ENCODE measurements at regions not wholly inside any gene's neighbourhood (a gene's known extent, or its start where the extent isn't known, plus 50 kb on each side); places are given as distances from the start of the nearest gene placed in this dataset.

DNA sequence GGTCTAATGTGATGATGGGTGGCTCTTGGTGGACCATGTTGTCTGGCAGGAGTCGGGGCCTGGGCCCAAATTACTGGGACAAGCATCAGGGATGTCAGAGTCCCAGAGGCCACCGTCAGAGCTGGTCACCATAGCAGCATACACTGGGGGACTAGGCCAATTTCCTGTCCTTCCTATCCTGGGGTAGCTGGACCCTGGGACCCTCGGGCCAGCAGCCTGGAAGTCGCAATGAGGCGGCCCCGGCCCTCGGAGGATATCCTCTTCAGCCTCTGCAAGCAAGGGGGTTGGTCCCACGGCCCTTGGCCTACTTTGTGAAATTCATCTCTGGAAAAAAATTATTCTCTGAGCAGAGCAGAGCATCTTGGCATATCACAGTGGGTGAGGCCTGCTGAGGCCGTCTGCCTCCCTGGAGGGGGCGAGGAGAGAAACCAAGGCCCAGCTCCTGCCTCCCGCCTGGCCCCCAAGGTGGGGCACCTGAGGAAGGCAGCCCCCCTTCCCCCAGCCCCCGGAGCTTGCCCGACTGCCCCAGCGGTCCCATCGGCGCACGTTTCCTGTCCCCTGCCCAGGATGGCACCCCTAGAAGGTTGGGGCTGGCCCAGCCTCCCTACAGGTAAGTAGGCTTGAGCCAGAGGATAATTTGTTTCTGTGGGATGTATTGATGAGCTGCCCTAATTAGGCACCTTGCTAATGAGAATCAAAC lies 135.0 kb upstream of the MYL2 start:
- intact Hi-C loops (cut with micrococcal nuclease; ENCODE audit: unreplicated experiment) (no loop called here), in situ Hi-C loops (cut with MboI) (no loop called here)
- FAIRE-seq (no peak), ATAC-seq (no peak), DNase-seq (ENCODE audit: low read depth, low spot score) (no peak)
- H3K36me3 ChIP-seq (ENCODE audit: control insufficient read depth in 2 of 2, insufficient read depth in 2 of 2, low read length in 1 of 2) = no peaks in the 10 kb centered on the region
- ChIA-PET POLR2A (no interaction called here), RAD21 (ENCODE audit: unreplicated experiment) (no interaction called here), CTCF (no interaction called here), SMC1A (ENCODE audit: uncharacterized antibody, unreplicated experiment) (no interaction called here)
- no peaks in the 10 kb centered on the region for H3K27me3 ChIP-seq (replicated peaks in 1 of 2; ENCODE audit: control insufficient read depth in 2 of 2, insufficient read depth in 2 of 2, low read length in 1 of 2)
- H3K4me2 ChIP-seq (ENCODE audit: control insufficient read depth, insufficient read depth) = no peak overlapping the region
- H4K20me1 ChIP-seq (ENCODE audit: control insufficient read depth, insufficient read depth) = no peaks in the 10 kb centered on the region
- no peaks in the 10 kb centered on the region for H3K79me2 ChIP-seq (ENCODE audit: control insufficient read depth, insufficient read depth, low read length)
- H3K4me1 ChIP-seq (ENCODE audit: control insufficient read depth, insufficient read depth, low read length) = peaks cover 11% of the 10 kb centered on the region
- H3K9me3 ChIP-seq (replicated peaks; ENCODE audit: control insufficient read depth, insufficient read depth, low read length) = peaks cover 9% of the 10 kb centered on the region; the same call in 2 of the 3 replicates
- no peak overlapping the region for H2AFZ ChIP-seq (ENCODE audit: control insufficient read depth, low read depth, low read length)
- WGBS (ENCODE audit: insufficient coverage, insufficient replicate concordance, low lambda C conversion rate, missing lambda C conversion rate) = 85% methylated on average over 17 of the region's 17 CpGs
- no peak overlapping the region for H3K27ac ChIP-seq (ENCODE audit: control insufficient read depth, insufficient read depth)
- no peak for TF ChIP-seq RAD21 (IDR thresholded peaks at IDR 0.05; ENCODE audit: insufficient read depth, low read depth, low read length)
- TF ChIP-seq BACH1 (IDR thresholded peaks at IDR 0.05; ENCODE audit: borderline replicate concordance) = no peak
- no peak for TF ChIP-seq BMI1 (IDR thresholded peaks at IDR 0.05; ENCODE audit: borderline replicate concordance)
- H3K9ac ChIP-seq (ENCODE audit: control insufficient read depth, insufficient read depth, low read length) = no peak overlapping the region
- H3K4me3 ChIP-seq = no peak overlapping the region
- BruUV-seq (replicated peaks) = no TSS peak

DNA sequence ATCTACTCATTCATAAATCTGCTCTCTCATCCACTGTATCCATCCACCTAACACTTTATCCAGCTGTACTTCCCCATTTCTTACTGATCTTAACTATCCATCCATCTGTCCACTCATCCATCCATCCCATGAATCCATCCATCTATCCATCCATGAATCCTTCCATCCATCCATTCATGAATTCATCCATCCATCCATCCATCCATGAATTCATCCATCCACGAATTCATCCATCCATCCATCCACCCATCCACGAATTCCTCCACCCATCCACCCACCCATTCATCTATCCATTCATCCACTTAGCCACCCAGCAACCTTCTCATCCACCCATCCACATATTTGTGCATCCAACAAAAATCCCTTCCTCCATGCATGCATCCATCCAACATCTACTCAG lies 128.6 kb upstream of the MYL2 start:
- FAIRE-seq (no peak), DNase-seq (ENCODE audit: low read depth, low spot score) (no peak), ATAC-seq (no peak)
- Histone ChIP-seq H4K20me1 (ENCODE audit: control insufficient read depth, insufficient read depth) (no peaks in the 10 kb centered on the region), H3K4me2 (ENCODE audit: control insufficient read depth, insufficient read depth) (no peak overlapping the region), H3K36me3 (ENCODE audit: control insufficient read depth in 2 of 2, insufficient read depth in 2 of 2, low read length in 1 of 2) (no peaks in the 10 kb centered on the region), H3K27me3 (replicated peaks in 1 of 2; ENCODE audit: control insufficient read depth in 2 of 2, insufficient read depth in 2 of 2, low read length in 1 of 2) (0 out of 4 replicates have a peak, but pooled peaks cover 0 to 1% of the 10 kb centered on the region in 2 experiments), H3K79me2 (ENCODE audit: control insufficient read depth, insufficient read depth, low read length) (no peaks in the 10 kb centered on the region), H3K4me3 (no peak overlapping the region), H3K27ac (ENCODE audit: control insufficient read depth, insufficient read depth) (no peak overlapping the region), H3K9ac (ENCODE audit: control insufficient read depth, insufficient read depth, low read length) (no peak overlapping the region), H3K9me3 (replicated peaks; ENCODE audit: control insufficient read depth, insufficient read depth, low read length) (no peaks in the 10 kb centered on the region), H3K4me1 (ENCODE audit: control insufficient read depth, insufficient read depth, low read length) (no peaks in the 10 kb centered on the region), H2AFZ (ENCODE audit: control insufficient read depth, low read depth, low read length) (no peak overlapping the region)
- intact Hi-C loops (cut with micrococcal nuclease; ENCODE audit: unreplicated experiment) = no loop called here
- in situ Hi-C loops (cut with MboI) = no loop called here
- RAD21 ChIA-PET (ENCODE audit: unreplicated experiment) = no interaction called here
- SMC1A ChIA-PET (ENCODE audit: uncharacterized antibody, unreplicated experiment) = no interaction called here
- WGBS (ENCODE audit: insufficient coverage, insufficient replicate concordance, low lambda C conversion rate, missing lambda C conversion rate) = 3% methylated on average over 2 of the region's 2 CpGs
- BruUV-seq (replicated peaks) = no TSS peak
- CTCF ChIA-PET = no interaction called here
- POLR2A ChIA-PET = no interaction called here
- no peak for TF ChIP-seq BACH1 (IDR thresholded peaks at IDR 0.05; ENCODE audit: borderline replicate concordance)
- no peak for TF ChIP-seq POLR2A (IDR thresholded peaks at IDR 0.05; ENCODE audit: low read depth, low read length)
- no peak for TF ChIP-seq NFYB (IDR thresholded peaks at IDR 0.05; ENCODE audit: insufficient read depth, low read depth, low read length)
- no peak for TF ChIP-seq KLF5 (IDR thresholded peaks at IDR 0.05; ENCODE audit: partially characterized antibody)
- TF ChIP-seq MEF2A (IDR thresholded peaks at IDR 0.05; ENCODE audit: insufficient read depth, low read depth, low read length) = no peak
- no peak for TF ChIP-seq ETV6 (conservative IDR thresholded peaks at IDR 0.05 in 1 of 2, IDR thresholded peaks at IDR 0.05 in 1 of 2; ENCODE audit: borderline replicate concordance in 1 of 2, low read depth in 1 of 2)
- TF ChIP-seq FOS (IDR thresholded peaks at IDR 0.05; ENCODE audit: borderline replicate concordance, extremely low read depth, insufficient read length) = no peak
- TF ChIP-seq CBFB (IDR thresholded peaks at IDR 0.05; ENCODE audit: low read depth) = no peak
- TF ChIP-seq, protein P1, sequence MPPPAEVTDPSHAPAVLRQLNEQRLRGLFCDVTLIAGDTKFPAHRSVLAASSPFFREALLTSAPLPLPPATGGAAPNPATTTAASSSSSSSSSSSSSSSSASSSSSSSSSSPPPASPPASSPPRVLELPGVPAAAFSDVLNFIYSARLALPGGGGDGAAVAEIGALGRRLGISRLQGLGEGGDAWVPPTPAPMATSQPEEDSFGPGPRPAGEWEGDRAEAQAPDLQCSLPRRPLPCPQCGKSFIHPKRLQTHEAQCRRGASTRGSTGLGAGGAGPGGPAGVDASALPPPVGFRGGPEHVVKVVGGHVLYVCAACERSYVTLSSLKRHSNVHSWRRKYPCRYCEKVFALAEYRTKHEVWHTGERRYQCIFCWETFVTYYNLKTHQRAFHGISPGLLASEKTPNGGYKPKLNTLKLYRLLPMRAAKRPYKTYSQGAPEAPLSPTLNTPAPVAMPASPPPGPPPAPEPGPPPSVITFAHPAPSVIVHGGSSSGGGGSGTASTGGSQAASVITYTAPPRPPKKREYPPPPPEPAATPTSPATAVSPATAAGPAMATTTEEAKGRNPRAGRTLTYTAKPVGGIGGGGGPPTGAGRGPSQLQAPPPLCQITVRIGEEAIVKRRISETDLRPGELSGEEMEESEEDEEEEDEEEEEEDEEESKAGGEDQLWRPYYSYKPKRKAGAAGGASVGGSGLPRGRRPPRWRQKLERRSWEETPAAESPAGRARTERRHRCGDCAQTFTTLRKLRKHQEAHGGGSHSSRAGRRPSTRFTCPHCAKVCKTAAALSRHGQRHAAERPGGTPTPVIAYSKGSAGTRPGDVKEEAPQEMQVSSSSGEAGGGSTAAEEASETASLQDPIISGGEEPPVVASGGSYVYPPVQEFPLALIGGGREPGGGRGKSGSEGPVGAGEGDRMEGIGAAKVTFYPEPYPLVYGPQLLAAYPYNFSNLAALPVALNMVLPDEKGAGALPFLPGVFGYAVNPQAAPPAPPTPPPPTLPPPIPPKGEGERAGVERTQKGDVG (CRISPR knock-in tag; IDR thresholded peaks at IDR 0.05) = no peak
- TF ChIP-seq ZNF207 (IDR thresholded peaks at IDR 0.05; ENCODE audit: borderline replicate concordance) = no peak
- TF ChIP-seq ZZZ3 (IDR thresholded peaks at IDR 0.05; ENCODE audit: control insufficient read depth, insufficient read length, low read depth) = no peak
- TF ChIP-seq NFIC (IDR thresholded peaks at IDR 0.05; ENCODE audit: low read depth, low read length) = no peak
